A204.1 (cell line): ENCODE measurements at regions not wholly inside any gene's neighbourhood (a gene's known extent, or its start where the extent isn't known, plus 50 kb on each side); places are given as distances from the start of the nearest gene placed in this dataset.
"Not testable (repeated sequence)": the region's sequence is repeated elsewhere in the genome, so short reads cannot be mapped to it uniquely, and the experiment has no call there.

Experiments
- FAIRE-seq: peaks from 2 replicates; lab custom pipeline; 2012; peaks lifted over from hg19 to GRCh38; lab: Jason Lieb, UNC

DNA sequence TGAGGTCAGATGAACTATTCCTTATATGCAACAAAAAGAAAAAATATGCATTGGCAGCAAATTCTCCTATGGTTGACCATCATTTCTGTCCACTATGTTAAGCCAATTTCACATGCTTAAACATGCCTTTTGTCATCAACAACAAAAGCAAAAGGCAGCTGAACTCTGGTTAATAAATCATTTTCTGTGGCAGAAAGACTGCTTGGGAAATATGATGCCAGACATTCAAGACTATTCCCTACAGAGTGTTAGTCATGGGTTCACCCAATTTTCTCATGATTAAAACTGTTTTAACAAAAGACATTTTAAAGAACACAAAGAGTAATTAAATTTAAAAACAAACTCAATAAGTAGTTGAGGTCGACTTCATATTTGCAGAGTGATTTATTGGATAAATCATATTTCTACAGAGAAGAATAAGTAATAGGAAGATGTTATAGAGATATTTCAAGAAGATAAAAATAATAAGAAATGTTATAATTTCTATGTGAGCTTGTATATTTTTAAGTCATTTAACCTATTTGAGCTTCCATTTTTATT lies 890.6 kb downstream of the STPG2 start:
- FAIRE-seq = peak; percentile 39

DNA sequence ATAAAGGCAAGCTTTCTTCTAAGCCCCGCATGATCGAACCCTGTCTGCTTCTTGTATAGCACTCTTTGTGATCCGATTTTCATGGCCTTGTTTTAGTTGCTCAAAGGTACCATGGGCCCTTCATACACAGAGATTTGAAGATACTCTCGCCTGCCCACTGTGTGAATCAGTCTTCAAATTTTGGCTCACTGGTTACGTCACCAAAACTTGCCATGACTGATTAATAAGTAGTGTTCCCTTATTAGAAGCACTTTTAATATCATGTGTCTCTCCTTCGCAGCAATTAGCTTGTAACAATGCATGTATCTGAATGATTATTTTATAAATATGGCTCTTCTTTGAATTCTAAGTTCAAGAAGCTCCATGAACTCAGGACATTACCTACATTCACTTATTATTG lies 880.5 kb downstream of the STPG2 start:
- no peak for FAIRE-seq

DNA sequence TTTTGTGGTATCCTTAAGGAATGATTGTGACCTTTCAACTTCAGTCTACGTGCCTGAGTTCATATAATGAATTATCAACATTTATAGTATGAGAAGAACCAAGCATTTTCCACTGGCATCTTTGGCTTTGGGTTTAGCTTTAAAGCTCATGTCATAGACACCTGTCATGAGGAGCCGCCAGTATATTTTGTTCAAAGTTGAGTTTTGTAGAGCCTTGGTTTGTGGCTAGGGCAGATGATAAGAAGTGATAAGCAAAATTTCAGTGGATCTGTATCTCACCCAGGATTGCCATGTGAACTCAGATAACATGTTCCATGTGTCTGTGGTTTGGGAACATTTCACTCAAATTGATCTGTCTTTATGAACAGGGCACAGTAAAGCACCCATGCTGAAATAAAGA lies 873.2 kb downstream of the STPG2 start:
- FAIRE-seq = no peak

DNA sequence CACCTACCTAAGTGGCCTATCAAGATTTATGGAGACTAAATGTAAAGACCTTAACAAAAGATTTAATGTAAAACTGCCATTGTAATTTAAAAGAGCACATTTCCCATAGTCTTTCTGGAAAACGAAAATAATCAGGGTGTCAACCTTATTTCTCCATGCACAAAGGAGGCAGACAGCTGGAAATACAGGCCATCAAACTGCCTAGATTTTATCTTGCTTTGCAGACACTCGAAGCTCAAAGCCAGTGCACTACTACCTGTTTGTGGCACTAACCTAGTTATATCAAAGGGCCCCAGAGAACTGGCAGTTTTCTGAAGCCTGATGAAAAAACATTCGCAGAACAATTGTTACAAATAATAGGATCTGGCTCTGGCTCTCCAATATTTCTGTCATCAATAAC lies 863.9 kb downstream of the STPG2 start:
- FAIRE-seq = no peak

DNA sequence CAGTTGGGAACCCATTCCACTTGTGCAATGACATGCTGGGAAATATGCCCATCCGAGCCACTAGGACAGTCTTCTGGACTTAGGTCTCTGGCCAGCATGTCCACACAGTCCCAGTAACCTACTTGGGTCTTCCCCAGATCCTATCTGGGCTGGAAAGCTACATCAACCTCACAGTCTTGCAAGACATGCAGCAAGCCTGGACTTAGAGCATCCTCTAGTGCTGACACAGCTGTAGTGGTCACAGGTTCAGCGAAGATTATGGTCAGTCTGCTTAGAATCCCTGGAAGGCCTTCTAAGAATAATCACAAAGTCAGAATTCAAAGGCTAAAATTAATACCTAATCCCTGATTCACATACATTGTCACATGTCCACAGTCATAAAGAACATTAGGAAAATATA lies 842.7 kb downstream of the STPG2 start:
- FAIRE-seq = no peak

DNA sequence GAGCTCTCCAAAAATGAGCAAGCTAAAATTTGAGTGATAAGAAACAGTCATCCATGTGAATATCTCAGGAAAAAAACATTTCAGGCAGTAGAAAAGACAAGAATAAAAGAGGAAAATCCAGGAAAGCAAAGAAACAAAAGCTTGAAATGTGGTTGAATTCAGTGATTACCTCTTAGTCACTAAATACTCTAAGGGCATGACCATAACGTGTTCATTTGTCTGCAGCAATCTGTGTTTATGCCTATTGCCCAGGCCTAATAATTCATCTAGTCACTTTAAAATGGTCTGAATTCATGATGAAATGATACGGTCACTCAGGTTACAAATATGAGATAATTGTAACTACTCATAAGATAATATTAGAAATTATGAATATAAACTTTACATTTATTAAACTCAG lies 837.9 kb downstream of the STPG2 start:
- no peak for FAIRE-seq

DNA sequence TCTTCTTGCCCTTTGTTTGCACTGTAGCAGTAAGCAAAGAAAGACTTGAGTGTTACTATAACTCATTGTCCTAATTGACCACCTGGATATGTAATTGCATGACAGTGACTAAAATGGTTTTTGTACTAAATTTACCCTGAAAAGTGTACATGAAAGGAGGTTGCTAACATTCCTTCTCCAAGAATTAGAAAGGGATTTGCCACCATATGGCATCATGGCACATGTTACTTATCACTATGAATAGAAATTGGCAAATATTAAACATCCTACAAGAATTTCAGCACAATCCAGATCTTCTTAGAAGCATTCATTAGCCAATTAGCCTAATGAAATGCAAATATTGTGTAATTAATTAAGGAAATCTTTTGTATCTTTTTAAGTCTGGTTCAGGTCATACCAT lies 834.2 kb downstream of the STPG2 start:
- no peak for FAIRE-seq

DNA sequence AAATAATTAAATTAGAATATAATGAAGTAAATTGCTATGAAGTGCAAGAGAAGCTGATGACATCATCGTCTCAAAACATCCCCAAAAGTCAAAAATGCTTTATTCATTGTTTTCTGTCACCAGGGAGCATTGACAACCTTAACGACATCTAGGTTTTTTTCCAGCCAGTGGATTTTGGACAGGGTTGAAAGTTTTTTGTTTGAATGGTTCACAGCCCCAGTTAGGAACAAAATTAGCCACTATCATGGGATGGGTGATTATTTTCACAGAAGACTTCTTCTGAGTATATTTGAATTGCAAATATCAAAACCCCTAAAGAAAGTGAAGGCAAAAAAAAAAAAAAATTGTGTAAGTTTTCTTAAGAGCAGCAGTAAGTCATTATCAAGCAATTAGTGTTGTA lies 826.1 kb downstream of the STPG2 start:
- FAIRE-seq = no peak

DNA sequence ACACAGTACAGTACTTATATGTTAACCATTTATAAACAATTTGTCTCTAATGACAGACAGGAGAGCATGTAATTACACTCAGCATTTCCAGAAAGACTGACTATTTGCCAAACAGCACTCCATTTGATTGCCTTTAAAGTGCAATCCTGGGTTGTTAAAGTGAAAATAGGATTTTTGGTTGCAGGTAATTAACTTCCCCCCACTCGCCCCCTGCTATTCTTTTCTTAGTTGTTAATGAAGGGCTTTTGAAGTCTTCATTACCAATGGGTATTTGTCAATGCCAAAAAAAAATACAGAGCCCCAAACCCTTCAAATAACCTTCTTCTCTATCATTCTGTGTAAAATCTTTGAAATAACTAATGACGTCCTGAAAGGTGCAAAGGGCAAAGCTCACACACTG lies 825.6 kb downstream of the STPG2 start:
- FAIRE-seq = no peak

DNA sequence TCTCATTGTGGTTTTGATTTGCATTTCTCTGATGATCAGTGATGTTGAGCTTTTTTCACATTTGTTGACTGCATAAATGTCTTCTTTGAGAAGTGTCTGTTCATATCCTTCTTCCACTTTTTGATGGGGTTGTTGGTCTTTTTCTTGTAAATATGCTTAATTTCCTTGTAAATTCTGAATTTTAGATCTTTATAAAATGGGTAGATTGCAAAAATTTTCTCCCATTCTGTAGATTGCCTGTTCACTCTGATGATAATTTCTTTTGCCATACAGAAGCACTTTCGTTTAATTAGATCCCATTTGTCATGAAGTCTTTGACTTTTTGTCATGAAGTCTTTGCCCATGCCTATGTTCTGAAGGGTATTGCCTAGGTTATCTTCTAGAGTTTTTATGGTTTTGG lies 817.5 kb downstream of the STPG2 start:
- not testable (repeated sequence) for FAIRE-seq

DNA sequence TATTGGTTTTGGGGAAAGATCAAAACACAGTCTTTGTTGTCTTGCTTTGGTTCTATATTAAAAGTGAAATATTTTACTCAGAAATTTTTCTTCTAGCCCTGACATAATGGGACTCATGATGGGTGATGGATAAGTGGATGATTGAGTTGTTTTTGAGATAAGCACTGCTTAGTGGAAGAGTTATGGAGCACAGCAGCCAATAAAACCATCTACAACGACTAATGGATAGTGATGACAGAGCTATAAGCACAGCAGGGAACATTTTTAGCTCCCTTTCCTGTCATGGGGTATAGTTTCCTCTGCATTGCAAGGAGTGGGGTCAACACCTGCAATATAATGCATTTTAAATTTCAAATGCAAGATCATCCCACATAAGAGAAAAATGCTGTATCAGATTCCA lies 812.4 kb downstream of the STPG2 start:
- no peak for FAIRE-seq

DNA sequence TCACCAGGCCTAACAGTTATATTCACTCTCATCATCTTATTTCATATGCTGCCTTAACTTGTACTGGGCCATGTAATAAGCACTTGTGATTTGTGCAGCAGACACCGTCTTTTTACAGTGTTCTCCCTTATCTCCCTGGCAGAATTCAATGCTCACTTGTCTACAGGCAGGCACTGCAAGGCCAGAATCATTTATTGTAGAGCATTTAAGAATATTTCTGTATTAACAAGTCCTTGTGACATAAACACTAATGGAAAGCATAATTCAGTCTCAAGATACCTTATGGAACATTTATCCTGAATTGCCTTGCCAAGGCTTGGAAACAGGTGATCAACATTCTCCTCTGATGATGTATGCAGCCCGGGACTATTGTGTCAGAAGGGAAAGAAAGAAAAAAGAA lies 808.9 kb downstream of the STPG2 start:
- FAIRE-seq = no peak

DNA sequence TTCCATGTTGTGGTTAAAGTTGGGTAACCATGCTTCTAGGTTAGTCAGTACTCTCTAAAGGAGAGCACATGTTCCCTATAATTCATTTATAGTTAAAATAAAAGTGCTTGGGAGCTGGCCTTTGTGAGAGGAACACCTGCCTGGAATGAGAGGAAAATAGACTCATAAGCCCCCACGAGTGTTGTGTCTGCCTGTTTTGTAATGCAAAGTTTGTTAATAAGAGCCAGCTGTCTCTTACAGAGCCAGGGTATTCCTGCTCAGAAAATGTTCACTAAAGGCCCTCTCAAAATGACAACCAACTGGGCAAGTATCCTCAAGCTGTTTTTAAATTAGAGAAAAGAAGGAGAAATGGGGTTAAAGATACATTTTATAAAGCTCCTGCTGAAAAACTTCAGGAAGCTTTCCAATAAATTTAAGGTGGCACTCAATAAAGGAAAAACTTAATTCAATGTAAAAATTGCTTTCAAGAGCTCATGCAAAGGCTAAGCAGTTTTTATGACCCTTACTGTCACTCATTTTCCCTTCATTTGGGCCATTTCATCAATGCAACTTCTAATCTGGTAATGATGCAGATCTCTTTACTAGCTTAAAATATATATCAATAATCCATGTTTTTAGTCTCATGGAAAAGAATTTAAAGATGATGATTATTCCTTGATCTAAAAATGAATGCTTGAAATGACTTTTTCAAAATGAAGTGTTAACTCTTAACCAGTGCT lies 793.6 kb downstream of the STPG2 start:
- FAIRE-seq = no peak

DNA sequence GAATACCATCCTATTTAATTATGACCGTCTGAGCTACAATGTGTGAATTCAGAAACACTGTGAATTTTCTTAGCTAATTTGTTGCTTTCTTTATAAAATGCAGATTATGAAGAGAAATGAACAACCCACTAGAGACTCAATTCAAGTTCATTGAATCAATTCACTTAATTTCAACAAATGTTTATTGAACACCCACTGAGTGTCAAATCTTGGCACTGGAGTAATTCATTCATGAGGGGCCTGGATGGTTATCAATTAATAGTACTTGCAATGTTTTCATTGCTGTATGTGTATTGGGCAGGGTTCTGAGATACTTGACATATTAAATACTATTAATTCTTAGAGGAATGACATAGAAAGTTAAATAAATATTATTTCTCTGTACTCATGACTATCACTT lies 789.4 kb downstream of the STPG2 start:
- FAIRE-seq = no peak

DNA sequence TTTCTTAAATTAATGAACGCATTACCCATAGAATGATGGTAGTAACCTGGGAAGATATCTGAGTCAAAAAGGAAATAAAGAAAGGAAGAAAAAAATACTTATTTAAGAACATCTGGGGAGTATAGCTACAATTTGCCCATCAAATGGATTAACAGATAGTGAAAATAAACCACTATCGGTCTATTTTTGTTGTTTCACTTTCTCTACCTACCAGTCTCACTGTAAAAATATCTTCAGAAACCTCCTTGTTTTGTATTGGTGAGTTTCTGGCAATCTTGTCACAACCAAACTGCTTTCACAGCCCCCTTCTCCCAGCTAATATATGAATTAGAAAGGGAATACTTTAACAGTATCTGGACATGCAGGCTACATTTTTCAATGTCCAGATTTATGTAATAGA lies 783.5 kb downstream of the STPG2 start:
- no peak for FAIRE-seq

DNA sequence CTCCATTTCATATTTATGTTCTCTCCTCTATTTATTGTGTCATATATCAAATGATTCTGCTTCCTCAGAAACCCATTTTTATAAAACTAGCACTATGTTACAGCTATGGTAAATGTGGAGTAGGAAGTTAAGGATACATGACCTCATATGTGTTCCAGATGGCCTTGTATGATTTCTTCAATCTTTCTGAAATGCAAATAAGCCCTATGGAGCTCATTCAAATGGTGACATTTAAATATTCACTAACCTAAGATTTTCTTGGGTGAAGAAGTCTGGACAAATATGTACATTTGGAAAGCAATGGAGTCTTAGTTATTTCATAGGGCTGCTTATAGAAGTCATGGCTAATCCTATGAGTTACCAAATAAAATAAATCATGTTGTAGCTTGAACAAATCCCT lies 782.5 kb downstream of the STPG2 start:
- no peak for FAIRE-seq

DNA sequence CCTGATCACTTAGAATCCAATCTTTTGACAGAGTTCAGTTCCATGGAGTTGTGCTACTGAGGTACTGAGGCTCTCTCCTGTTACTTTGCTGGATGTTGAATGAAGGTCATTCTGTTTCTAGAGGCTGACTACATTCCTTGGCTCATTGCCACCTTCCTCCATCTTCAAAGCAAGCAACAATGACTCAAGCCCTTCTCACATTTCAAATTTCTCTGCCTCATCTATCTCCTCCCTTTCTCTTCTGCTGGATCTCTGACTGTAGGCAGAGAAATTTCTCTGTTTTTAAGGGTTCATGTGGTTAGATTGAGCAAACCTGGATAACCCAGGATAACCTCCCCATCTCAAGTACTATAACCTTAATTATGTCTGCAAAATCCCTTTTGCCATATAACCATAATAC lies 775.4 kb downstream of the STPG2 start:
- no peak for FAIRE-seq

DNA sequence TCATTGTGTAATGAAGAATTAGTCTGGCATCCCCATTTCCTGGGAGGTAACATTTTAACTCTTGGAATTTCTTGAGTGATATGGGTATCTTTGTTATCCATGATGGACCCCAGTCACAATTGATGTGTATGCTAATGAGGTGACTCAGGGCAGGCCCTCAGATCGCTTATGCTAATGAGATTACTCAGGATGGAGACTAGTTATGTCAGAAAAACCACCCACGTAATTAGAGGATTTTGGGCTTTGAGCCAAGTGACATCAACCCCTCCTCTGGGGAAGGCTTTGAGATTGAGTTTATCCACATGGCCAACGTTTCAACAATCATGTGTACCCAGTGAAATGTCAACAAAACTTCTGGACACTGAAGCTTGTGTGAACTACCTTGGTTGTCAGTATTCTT lies 772.7 kb downstream of the STPG2 start:
- FAIRE-seq = no peak

DNA sequence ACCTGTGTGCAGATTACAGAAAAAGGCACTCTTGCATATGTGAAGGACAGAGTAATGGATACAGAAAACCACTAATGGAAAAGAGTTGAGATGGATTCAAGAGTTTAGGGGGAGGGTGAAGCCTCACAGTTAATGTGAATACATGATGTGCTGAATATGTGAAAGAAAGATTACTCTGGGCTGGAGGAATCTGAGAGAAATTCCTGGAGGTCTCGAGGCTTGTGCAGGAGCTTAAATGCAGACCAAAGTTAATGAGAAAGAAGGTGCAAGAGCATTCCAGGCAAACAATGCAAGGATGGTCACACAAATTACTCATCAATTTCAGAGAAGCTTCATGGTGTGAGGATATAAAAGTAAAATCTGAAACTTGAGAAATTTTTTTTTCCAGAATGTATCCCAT lies 768.8 kb downstream of the STPG2 start:
- FAIRE-seq = no peak

DNA sequence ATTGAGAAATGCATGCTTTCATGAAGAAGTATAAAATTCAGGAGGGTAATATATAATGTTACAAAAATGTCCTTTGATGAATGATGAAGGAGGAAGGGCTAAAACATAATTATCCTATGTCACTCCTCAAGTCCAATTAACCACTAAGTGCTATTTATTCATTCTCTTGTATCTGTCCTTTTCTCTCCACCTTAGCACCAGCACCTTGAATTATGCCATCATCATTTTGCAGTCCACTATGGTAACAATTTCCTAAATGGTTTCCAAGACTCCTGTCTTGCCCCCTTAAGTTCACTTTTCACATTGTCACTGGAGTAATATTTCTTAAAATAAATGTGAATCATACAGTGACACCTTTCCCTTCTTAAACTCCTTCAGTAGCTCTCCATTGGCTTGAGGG lies 756.3 kb downstream of the STPG2 start:
- FAIRE-seq = no peak

DNA sequence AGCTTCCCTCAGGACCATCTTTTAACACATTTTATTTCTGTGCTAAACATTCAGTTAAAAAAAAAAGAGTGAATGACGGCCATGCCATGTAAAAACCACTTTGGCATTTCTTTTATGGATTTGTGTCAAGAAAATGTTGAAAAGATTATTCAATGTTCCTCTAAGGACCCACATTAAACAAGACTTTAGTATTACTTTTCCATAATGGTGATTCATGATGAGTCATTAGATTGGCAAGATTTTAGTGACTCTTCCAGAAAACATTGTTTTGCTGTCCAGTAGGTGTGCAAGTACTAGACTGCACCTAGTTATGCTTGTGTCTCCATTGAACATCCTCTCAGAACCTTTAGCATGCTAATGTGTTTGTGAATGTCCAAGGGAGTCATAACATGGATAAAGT lies 748.6 kb downstream of the STPG2 start:
- no peak for FAIRE-seq

DNA sequence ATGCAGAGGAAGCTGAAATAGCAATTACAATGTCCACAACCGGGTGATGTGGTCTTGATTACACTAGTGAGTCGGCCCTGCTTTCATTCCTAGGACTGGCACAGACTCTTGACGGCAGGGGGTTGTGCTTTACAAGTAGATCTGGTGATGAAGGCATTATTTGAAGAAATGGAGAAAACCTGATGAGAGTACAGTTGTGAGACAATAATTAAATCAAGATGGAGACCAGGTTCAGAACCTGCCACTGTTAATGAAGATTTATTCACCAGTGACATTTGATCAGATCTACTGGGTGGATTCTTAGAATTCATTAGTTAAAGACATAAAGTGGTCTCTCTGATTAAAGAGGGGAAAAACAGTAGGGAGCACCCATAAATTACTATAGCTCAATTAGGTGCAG lies 747.2 kb downstream of the STPG2 start:
- FAIRE-seq = no peak

DNA sequence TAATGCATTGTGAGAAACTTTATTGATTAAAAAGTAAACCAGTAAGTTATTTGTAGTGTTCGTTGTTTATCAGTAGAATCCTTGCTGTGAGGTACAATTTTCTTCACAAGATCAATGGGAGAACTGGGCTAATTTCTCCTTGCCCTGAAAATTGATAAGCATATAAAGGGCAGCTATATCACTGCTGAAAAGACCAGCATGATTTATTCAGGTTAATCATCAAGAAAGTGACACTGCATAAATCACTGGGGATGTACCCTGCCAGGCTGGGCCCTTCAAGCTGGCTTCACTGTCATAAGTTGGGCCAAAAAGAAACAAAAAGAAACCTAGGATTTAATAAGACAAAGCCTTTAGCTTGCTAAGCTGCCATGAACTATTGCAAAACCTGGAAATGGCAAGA lies 746.7 kb downstream of the STPG2 start:
- no peak for FAIRE-seq

DNA sequence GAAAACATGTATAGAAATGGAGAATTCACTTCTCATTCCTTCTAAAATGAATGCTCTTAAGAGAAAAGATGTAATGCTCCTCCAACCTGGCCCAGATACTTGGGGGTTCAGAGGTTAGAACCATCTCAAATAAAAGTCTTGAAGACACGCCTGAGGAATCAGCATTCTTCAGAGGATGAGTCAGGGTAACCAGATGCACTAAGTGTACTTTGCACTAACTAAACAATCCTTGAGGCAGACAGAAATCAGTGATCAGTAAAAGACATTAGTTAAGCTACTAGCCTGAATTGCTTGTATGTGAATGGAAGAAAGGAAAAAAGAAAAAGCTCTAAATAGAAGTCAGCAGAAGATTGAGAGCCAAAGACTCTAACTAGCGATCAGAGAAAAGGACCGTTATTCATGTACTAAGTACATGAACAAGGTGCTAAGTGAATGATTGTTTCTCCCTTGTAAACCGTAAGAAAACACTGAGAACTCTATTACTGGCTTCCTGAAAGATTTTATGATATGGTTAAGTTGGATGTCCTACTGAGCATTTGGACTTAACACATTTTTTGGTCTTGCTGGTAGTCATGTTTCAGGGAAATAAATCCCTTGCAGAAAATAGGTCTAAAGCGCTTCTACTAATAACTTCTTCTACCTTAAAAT lies 738.3 kb downstream of the STPG2 start:
- no peak for FAIRE-seq
